SK-N-SH (cell line): ENCODE measurements at regions not wholly inside any gene's neighbourhood (a gene's known extent, or its start where the extent isn't known, plus 50 kb on each side); places are given as distances from the start of the nearest gene placed in this dataset.

Experiments
- CTCF ChIA-PET: fragments of 300-600, 350-600 bp; formaldehyde crosslinking; extraction: SDS; loops from one replicate; lab custom pipeline; 2021; lab: Yijun Ruan, JAX
- POLR2A ChIA-PET: fragments of 350-600 bp; sonication (Branson Sonifier 250); formaldehyde crosslinking; extraction: SDS; loops from one replicate; lab custom pipeline; 2020; ENCODE audit warnings: antibody characterized with exemption, inconsistent platforms; lab: Yijun Ruan, JAX
- DNase-seq: peaks from one replicate; pipeline ENCODE4 v3.0.0; 2012
- H2AFZ ChIP-seq: fragments of 200-600 bp; sonication (generic); 2 replicates; pipeline ENCODE4 v1.8.1; 2016; ENCODE audit warnings: antibody characterized with exemption, mild to moderate bottlenecking, low read depth
- H3F3A ChIP-seq: fragments of 200-600 bp; sonication (generic); replicated peaks from 2 replicates; pipeline ENCODE3; 2016; ENCODE audit warnings: antibody characterized with exemption, mild to moderate bottlenecking; ENCODE audit not compliant: insufficient read depth
- H3K27ac ChIP-seq, 2 experiments: fragments of 200-500 bp in 1 of 2; fragments of 200-600 bp in 1 of 2; sonication (Bioruptor generic) in 1 of 2; sonication (generic), shearing (Covaris generic) in 1 of 2; 2 replicates each; pipeline versions ENCODE4 v1.5.1 to v1.6.1; 2014 to 2016; ENCODE audit warnings: low read depth in 2 of 2, inconsistent platforms in 1 of 2, low read length in 1 of 2, mild to moderate bottlenecking in 1 of 2, mixed read lengths in 1 of 2
- H3K27me3 ChIP-seq: fragments of 200-600 bp; sonication (generic), shearing (Covaris generic); 2 replicates; pipeline ENCODE4 v1.6.1; 2016; ENCODE audit warnings: mixed run types; ENCODE audit not compliant: insufficient read depth
- H3K36me3 ChIP-seq, 2 experiments: fragments of 200-500 bp in 1 of 2; fragments of 200-600 bp in 1 of 2; sonication (Bioruptor generic) in 1 of 2; sonication (generic) in 1 of 2; replicated peaks in 1 of 2; 2 replicates each; pipeline versions ENCODE3 to v1.5.1; 2014 to 2016; ENCODE audit warnings: low read length in 1 of 2, mild to moderate bottlenecking in 1 of 2; ENCODE audit not compliant: insufficient read depth in 2 of 2, control insufficient read depth in 1 of 2
- H3K4me1 ChIP-seq, 2 experiments: fragments of 200-500 bp in 1 of 2; fragments of 200-600 bp in 1 of 2; sonication (Bioruptor generic) in 1 of 2; sonication (generic), shearing (Covaris generic) in 1 of 2; 2 replicates each; pipeline versions ENCODE4 v1.5.1 to v1.6.1; 2014 to 2016; ENCODE audit warnings: low read depth in 1 of 2, low read length in 1 of 2, mixed run types in 1 of 2; ENCODE audit not compliant: insufficient read depth in 2 of 2, control insufficient read depth in 1 of 2
- H3K4me2 ChIP-seq: fragments of 200-600 bp; sonication (generic), shearing (Covaris generic); 2 replicates; pipeline ENCODE4 v1.6.1; 2017; ENCODE audit warnings: mixed run types
- H3K4me3 ChIP-seq, 2 experiments: fragments of 200-500 bp in 1 of 2; fragments of 200-600 bp in 1 of 2; sonication (Bioruptor generic) in 1 of 2; sonication (generic), shearing (Covaris generic) in 1 of 2; 2 replicates each; pipeline versions ENCODE4 v1.5.1 to v1.8.1; 2014 to 2016; ENCODE audit warnings: low read depth in 2 of 2, inconsistent platforms in 1 of 2, low read length in 1 of 2, mild to moderate bottlenecking in 1 of 2, mixed read lengths in 1 of 2, moderate library complexity in 1 of 2
- H3K79me2 ChIP-seq: fragments of 200-600 bp; sonication (generic); 2 replicates; pipeline ENCODE4 v1.8.1; 2017; ENCODE audit warnings: mild to moderate bottlenecking; ENCODE audit not compliant: insufficient read depth
- H3K9ac ChIP-seq: fragments of 200-600 bp; sonication (generic); 2 replicates; pipeline ENCODE4 v1.6.1; 2017; ENCODE audit warnings: mixed run types
- H3K9me2 ChIP-seq: fragments of 200-600 bp; sonication (generic); 2 replicates; pipeline ENCODE4 v1.6.1; 2017; ENCODE audit warnings: mixed run types
- H3K9me3 ChIP-seq: fragments of 200-600 bp; sonication (generic); 2 replicates; pipeline ENCODE4 v1.6.1; 2017; ENCODE audit warnings: mixed run types, mild to moderate bottlenecking, moderate library complexity
- H4K20me1 ChIP-seq: fragments of 200-600 bp; sonication (generic); 2 replicates; pipeline ENCODE4 v1.6.1; 2017; ENCODE audit warnings: mild to moderate bottlenecking, mixed run types; ENCODE audit not compliant: insufficient read depth
- CHD2 ChIP-seq: fragments of 150-350 bp; IDR thresholded peaks from 2 replicates; pipeline ENCODE4 v1.6.1; 2018; ENCODE audit warnings: low read length; ENCODE audit not compliant: partially characterized antibody
- ELF1 ChIP-seq: IDR thresholded peaks from 2 replicates; pipeline ENCODE4 v1.4.0; 2012
- FOSL2 ChIP-seq: IDR thresholded peaks from 2 replicates; pipeline ENCODE4 v1.4.0; 2012; ENCODE audit warnings: low read depth, mild to moderate bottlenecking, moderate library complexity, borderline replicate concordance
- GABPA ChIP-seq: IDR thresholded peaks from 2 replicates; pipeline ENCODE4 v1.4.0; 2012; ENCODE audit warnings: low read depth, mild to moderate bottlenecking
- GATA2 ChIP-seq: sonication (generic); formaldehyde crosslinking; IDR thresholded peaks from 2 replicates; pipeline ENCODE4 v1.5.0; 2020; ENCODE audit warnings: mild to moderate bottlenecking, missing genetic modification reagents
- MXI1 ChIP-seq: IDR thresholded peaks from 2 replicates; pipeline ENCODE4 v1.6.1; 2012; ENCODE audit warnings: mild to moderate bottlenecking, low read depth, low read length, improper control_type of control experiment
- NFIC ChIP-seq: IDR thresholded peaks from 2 replicates; pipeline ENCODE4 v1.4.0; 2012; ENCODE audit warnings: borderline replicate concordance
- NRF1 ChIP-seq: IDR thresholded peaks from 2 replicates; pipeline ENCODE4 v1.6.1; 2012; ENCODE audit warnings: low read depth, mild to moderate bottlenecking, low read length
- POLR2AphosphoS5 ChIP-seq: IDR thresholded peaks from 2 replicates; pipeline ENCODE4 v1.6.1; 2012; ENCODE audit warnings: low read depth, low read length
- RCOR1 ChIP-seq: fragments of 150-350 bp; IDR thresholded peaks from 2 replicates; pipeline ENCODE4 v1.6.1; 2017; ENCODE audit warnings: antibody characterized with exemption, low read length
- SIN3A ChIP-seq: IDR thresholded peaks from 2 replicates; pipeline ENCODE4 v1.6.1; 2012; ENCODE audit warnings: low read depth, mild to moderate bottlenecking, low read length, moderate library complexity, borderline replicate concordance
- TAF1 ChIP-seq: IDR thresholded peaks from 2 replicates; pipeline ENCODE4 v1.6.1; 2012; ENCODE audit warnings: low read depth, mild to moderate bottlenecking, low read length, moderate library complexity, borderline replicate concordance
- TCF12 ChIP-seq: IDR thresholded peaks from 2 replicates; pipeline ENCODE4 v1.4.0; 2012
- TEAD4 ChIP-seq: IDR thresholded peaks from 2 replicates; pipeline ENCODE4 v1.4.0; 2012; ENCODE audit warnings: mild to moderate bottlenecking, borderline replicate concordance; ENCODE audit not compliant: insufficient read depth
- YY1 ChIP-seq: IDR thresholded peaks from 2 replicates; pipeline ENCODE4 v1.4.0; 2012; ENCODE audit warnings: low read depth, mild to moderate bottlenecking
- WGBS: methylation state at CpG from one replicate; pipeline ENCODE4 v1.1.6; 2017; ENCODE audit warnings: low lambda C conversion rate; 5-methylcytosine and 5-hydroxymethylcytosine counted together
- TF ChIP-seq, protein P1 (sequence below): fragments of 200-600 bp; sonication (generic); IDR thresholded peaks from 2 replicates; pipeline ENCODE4 v1.6.1; 2017; ENCODE audit warnings: antibody characterized with exemption, mild to moderate bottlenecking, moderate library complexity
- TF ChIP-seq, protein P2 (sequence below): IDR thresholded peaks from 2 replicates; pipeline ENCODE4 v1.4.0; 2012; ENCODE audit warnings: low read depth
- TF ChIP-seq, protein P3 (sequence below): IDR thresholded peaks from 2 replicates; pipeline ENCODE4; 2012
- TF ChIP-seq, protein P4 (sequence below): IDR thresholded peaks from 2 replicates; pipeline ENCODE4 v1.4.0; 2012; ENCODE audit warnings: low read depth, borderline replicate concordance
- TF ChIP-seq, protein P5 (sequence below): fragments of 150-350 bp; IDR thresholded peaks from 2 replicates; pipeline ENCODE4 v1.6.1; 2017; ENCODE audit warnings: antibody characterized with exemption, low read length, low read depth, borderline replicate concordance
- TF ChIP-seq, protein P6 (sequence below): IDR thresholded peaks from 2 replicates; pipeline ENCODE4 v1.6.1; 2012; ENCODE audit warnings: mild to moderate bottlenecking, low read depth, low read length, moderate library complexity

DNA sequence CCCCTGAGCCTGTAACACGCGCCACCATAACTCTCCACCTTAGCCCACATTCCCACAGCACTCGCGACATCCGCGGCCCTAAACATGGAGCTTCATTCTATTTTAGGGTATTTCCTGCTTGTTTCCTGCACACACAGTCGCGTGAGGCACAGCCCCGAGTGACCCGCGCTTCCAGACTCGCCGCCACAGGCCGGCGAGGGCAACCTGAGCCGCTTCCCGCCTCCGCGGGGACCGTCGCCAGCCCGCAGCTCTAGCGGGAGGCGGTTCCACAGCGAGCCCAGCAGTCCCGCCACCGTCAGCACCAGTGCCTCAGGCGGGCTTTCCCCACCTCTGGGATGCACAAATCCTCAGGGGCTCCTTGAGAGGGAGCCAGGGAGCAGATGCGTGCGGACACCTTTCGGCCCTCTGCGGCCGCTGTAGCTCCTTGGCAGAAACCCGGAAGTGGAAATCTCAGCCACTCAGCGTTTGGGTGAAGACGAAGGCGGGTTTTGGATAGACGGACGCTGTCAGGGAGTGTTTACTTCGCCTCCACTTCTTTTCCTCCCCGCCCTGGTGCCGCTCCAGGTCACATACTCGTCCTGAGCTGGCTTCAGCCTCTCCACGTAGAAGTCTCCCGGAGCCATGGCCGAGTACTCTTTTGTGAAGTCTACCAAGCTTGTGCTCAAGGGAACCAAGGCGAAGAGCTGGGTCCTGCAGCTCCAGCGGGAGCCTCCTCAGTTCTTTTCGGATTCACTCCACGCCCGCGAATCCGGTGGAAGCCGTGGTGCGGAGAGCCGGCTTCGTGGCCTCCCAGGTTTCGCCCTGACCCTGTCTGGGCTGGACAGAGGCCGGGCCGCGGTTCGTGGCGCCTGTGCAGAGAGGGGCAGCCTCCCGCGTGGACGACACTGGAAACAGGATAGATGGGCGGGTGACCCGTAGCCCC is 2177.4 kb upstream of the DEFB115 start:
- ChIA-PET CTCF (interaction anchor here (1.0 kb wide), 1 partner anchor 367 kb away, joined by 4 read pairs; no protein-coding TSS in a partner anchor), POLR2A (interaction anchor here (0.6 to 1.3 kb wide), 2 partner anchors 348 to 417 kb away, joined by 3 to 7 read pairs; no protein-coding TSS in a partner anchor)
- H3K27ac ChIP-seq, result peak overlapping the region; percentile 22 to 83; a peak in 2 of 4 replicates
- peaks cover 0 to 8% of the 10 kb centered on the region in 2 experiments; a peak in 3 of 4 replicates for H3K4me1 ChIP-seq
- peak; percentile 99 for TF ChIP-seq ELF1
- no peak for TF ChIP-seq FOSL2
- peak; percentile 93 for TF ChIP-seq SIN3A
- TF ChIP-seq TEAD4, result no peak
- TF ChIP-seq, protein P1, sequence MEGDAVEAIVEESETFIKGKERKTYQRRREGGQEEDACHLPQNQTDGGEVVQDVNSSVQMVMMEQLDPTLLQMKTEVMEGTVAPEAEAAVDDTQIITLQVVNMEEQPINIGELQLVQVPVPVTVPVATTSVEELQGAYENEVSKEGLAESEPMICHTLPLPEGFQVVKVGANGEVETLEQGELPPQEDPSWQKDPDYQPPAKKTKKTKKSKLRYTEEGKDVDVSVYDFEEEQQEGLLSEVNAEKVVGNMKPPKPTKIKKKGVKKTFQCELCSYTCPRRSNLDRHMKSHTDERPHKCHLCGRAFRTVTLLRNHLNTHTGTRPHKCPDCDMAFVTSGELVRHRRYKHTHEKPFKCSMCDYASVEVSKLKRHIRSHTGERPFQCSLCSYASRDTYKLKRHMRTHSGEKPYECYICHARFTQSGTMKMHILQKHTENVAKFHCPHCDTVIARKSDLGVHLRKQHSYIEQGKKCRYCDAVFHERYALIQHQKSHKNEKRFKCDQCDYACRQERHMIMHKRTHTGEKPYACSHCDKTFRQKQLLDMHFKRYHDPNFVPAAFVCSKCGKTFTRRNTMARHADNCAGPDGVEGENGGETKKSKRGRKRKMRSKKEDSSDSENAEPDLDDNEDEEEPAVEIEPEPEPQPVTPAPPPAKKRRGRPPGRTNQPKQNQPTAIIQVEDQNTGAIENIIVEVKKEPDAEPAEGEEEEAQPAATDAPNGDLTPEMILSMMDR, result peak; percentile 51
- peak; percentile 81 for TF ChIP-seq GABPA
- TF ChIP-seq, protein P2, sequence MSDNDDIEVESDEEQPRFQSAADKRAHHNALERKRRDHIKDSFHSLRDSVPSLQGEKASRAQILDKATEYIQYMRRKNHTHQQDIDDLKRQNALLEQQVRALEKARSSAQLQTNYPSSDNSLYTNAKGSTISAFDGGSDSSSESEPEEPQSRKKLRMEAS, result peak; percentile 74
- TF ChIP-seq NRF1, result no peak
- peak; percentile 30 for TF ChIP-seq TCF12
- peak; percentile 87 for TF ChIP-seq CHD2
- peak; percentile 89 for TF ChIP-seq TAF1
- TF ChIP-seq RCOR1, result peak; percentile 32; the same call in 1 of the 2 replicates
- TF ChIP-seq, protein P3, sequence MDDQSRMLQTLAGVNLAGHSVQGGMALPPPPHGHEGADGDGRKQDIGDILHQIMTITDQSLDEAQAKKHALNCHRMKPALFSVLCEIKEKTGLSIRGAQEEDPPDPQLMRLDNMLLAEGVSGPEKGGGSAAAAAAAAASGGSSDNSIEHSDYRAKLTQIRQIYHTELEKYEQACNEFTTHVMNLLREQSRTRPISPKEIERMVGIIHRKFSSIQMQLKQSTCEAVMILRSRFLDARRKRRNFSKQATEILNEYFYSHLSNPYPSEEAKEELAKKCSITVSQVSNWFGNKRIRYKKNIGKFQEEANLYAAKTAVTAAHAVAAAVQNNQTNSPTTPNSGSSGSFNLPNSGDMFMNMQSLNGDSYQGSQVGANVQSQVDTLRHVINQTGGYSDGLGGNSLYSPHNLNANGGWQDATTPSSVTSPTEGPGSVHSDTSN, result peak; percentile 67
- peak; percentile 74 for TF ChIP-seq POLR2AphosphoS5
- no peak for TF ChIP-seq GATA2
- TF ChIP-seq, protein P4, sequence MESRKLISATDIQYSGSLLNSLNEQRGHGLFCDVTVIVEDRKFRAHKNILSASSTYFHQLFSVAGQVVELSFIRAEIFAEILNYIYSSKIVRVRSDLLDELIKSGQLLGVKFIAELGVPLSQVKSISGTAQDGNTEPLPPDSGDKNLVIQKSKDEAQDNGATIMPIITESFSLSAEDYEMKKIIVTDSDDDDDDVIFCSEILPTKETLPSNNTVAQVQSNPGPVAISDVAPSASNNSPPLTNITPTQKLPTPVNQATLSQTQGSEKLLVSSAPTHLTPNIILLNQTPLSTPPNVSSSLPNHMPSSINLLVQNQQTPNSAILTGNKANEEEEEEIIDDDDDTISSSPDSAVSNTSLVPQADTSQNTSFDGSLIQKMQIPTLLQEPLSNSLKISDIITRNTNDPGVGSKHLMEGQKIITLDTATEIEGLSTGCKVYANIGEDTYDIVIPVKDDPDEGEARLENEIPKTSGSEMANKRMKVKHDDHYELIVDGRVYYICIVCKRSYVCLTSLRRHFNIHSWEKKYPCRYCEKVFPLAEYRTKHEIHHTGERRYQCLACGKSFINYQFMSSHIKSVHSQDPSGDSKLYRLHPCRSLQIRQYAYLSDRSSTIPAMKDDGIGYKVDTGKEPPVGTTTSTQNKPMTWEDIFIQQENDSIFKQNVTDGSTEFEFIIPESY, result peak; percentile 71
- TF ChIP-seq, protein P5, sequence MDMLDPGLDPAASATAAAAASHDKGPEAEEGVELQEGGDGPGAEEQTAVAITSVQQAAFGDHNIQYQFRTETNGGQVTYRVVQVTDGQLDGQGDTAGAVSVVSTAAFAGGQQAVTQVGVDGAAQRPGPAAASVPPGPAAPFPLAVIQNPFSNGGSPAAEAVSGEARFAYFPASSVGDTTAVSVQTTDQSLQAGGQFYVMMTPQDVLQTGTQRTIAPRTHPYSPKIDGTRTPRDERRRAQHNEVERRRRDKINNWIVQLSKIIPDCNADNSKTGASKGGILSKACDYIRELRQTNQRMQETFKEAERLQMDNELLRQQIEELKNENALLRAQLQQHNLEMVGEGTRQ, result no peak
- no peak for TF ChIP-seq NFIC
- TF ChIP-seq YY1, result no peak
- TF ChIP-seq, protein P6, sequence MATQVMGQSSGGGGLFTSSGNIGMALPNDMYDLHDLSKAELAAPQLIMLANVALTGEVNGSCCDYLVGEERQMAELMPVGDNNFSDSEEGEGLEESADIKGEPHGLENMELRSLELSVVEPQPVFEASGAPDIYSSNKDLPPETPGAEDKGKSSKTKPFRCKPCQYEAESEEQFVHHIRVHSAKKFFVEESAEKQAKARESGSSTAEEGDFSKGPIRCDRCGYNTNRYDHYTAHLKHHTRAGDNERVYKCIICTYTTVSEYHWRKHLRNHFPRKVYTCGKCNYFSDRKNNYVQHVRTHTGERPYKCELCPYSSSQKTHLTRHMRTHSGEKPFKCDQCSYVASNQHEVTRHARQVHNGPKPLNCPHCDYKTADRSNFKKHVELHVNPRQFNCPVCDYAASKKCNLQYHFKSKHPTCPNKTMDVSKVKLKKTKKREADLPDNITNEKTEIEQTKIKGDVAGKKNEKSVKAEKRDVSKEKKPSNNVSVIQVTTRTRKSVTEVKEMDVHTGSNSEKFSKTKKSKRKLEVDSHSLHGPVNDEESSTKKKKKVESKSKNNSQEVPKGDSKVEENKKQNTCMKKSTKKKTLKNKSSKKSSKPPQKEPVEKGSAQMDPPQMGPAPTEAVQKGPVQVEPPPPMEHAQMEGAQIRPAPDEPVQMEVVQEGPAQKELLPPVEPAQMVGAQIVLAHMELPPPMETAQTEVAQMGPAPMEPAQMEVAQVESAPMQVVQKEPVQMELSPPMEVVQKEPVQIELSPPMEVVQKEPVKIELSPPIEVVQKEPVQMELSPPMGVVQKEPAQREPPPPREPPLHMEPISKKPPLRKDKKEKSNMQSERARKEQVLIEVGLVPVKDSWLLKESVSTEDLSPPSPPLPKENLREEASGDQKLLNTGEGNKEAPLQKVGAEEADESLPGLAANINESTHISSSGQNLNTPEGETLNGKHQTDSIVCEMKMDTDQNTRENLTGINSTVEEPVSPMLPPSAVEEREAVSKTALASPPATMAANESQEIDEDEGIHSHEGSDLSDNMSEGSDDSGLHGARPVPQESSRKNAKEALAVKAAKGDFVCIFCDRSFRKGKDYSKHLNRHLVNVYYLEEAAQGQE, result peak; percentile 68; the same call in 1 of the 2 replicates
- TF ChIP-seq MXI1, result peak; percentile 82; the same call in 1 of the 2 replicates
- H3K79me2 ChIP-seq, result peaks cover 24% of the 10 kb centered on the region
- no peaks in the 10 kb centered on the region for H3K27me3 ChIP-seq
- DNase-seq, result peak; percentile 87
- H4K20me1 ChIP-seq, result no peaks in the 10 kb centered on the region
- no peaks in the 10 kb centered on the region for H3K9me3 ChIP-seq
- no peaks in the 10 kb centered on the region for H3K9me2 ChIP-seq
- peak overlapping the region; percentile 96 for H2AFZ ChIP-seq
- peaks cover 2% of the 10 kb centered on the region for H3F3A ChIP-seq
- peak overlapping the region; percentile 62 for H3K9ac ChIP-seq
- peak overlapping the region; percentile 70 for H3K4me2 ChIP-seq
- WGBS, result 4% methylated on average over 52 of the region's 68 CpGs
- H3K36me3 ChIP-seq, result peaks cover 4 to 9% of the 10 kb centered on the region in 2 experiments
- peak overlapping the region; percentile 83 to 92 for H3K4me3 ChIP-seq
